GM13977 (cell line): ENCODE measurements at regions not wholly inside any gene's neighbourhood (a gene's known extent, or its start where the extent isn't known, plus 50 kb on each side); places are given as distances from the start of the nearest gene placed in this dataset.

Source experiments
- DNase-seq: peaks from one replicate; pipeline ENCODE4 v3.0.0; 2012; ENCODE audit warnings: low spot score
- in situ Hi-C: fragments of 300-500 bp; cut with MboI; formaldehyde crosslinking; loops from one replicate; pipeline ENCODE4 v1.12.0; 2022; ENCODE audit warnings: low sequenced_read_pairs, low pct_unique_long_range_greater_than_20kb, mixed read lengths, inconsistent platforms; ENCODE audit not compliant: unreplicated experiment
- TF ChIP-seq, protein P1 (sequence below): IDR thresholded peaks from 2 replicates; pipeline ENCODE4 v1.5.1; 2012; ENCODE audit warnings: mild to moderate bottlenecking, control low read depth; ENCODE audit not compliant: insufficient read depth; ENCODE audit errors: extremely low read depth, missing control alignments

DNA sequence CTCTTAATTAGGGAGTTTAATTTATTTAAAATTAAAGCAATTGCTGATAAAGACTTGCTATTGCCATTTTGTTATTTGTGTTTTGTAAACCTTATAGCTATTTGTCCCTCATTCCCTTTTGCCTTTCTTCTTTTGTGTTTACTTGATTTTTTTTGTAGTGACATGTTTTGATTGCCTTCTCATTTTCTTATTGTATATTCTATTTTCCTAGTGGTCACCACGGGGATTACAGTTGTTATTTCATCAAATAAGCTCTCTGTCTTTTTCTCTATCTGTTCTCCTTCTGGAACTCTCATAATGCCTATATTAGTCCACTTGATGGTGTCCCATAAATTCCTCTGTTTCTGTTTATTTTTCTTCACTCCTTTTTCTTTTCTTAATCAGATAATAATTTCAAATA lies 64.4 kb upstream of the FRY start:
- in situ Hi-C loops, result no loop called here
- no peak for DNase-seq
- TF ChIP-seq, protein P1, sequence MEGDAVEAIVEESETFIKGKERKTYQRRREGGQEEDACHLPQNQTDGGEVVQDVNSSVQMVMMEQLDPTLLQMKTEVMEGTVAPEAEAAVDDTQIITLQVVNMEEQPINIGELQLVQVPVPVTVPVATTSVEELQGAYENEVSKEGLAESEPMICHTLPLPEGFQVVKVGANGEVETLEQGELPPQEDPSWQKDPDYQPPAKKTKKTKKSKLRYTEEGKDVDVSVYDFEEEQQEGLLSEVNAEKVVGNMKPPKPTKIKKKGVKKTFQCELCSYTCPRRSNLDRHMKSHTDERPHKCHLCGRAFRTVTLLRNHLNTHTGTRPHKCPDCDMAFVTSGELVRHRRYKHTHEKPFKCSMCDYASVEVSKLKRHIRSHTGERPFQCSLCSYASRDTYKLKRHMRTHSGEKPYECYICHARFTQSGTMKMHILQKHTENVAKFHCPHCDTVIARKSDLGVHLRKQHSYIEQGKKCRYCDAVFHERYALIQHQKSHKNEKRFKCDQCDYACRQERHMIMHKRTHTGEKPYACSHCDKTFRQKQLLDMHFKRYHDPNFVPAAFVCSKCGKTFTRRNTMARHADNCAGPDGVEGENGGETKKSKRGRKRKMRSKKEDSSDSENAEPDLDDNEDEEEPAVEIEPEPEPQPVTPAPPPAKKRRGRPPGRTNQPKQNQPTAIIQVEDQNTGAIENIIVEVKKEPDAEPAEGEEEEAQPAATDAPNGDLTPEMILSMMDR, result no peak

DNA sequence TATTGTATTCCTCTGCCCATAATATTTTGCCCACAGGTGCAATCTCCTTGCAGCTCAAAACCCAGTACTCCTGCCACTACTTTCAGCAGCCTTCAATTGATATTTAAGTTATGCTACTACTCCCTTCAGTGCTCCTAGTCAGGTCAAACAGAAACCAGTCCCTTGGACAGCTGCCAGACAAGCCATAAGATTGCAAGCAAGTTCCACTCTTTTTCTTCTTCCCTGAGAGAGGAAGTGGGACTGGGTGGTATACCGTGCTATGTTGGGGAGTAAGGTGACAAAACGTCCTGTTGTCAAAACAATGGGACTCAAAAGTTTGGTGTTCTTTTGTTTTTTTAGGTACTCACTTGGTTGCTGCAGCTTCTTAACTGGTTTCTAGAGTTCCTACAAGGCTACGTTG lies 63.1 kb upstream of the FRY start:
- in situ Hi-C loops, result no loop called here
- TF ChIP-seq, protein P1, result no peak
- DNase-seq, result no peak

DNA sequence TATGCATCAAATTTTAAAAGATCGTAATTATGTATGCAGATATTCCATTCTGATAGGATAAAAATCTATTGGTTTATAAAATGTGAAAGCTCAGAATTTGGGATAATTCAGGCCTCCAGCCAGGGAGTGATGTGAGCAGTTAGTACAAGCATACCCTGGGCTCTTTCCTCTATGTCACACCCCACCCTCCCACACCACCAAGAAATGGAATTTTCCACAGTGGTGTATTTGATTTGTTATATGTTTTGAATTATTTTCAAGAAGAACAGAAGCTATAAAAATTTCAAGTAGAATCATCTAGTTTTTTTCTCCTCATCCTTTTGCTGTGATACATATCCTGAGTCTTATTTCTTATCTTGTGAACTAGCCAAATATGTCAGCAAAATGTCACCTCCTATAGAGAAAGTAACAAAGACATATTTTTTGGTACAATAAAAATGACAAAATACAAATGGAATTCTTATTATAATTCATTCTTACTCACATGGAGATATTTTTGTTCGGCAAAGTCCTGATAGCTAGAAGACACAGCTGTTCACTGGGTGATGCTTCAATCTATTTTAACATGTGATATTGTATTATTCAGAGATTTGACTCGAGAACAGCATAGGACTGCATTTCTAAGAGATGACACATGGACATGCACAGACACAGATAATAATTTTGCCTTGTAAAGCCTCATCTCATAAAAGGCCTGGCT lies 61.2 kb upstream of the FRY start:
- DNase-seq, result no peak
- TF ChIP-seq, protein P1, result no peak
- in situ Hi-C loops, result no loop called here

DNA sequence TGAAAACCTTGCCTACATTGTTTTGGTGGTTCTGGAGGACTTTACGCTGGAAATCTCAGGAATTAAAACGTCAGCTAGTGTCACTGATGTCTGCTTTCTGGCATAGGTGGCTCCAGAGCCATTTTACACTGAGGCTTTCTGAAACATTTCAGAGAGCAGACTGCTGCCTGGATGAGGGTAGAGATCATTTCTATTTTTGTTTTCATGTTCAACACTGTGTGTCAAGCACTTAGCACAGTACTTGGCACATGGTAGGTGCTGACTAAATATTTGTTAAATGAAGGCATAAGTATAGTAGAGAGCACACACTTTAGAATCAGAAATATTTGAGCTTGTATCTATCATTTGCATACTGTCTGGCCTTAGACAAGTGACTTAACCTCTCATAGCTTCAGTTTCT lies 59.1 kb upstream of the FRY start:
- in situ Hi-C loops, result no loop called here
- TF ChIP-seq, protein P1, result no peak
- DNase-seq, result no peak

DNA sequence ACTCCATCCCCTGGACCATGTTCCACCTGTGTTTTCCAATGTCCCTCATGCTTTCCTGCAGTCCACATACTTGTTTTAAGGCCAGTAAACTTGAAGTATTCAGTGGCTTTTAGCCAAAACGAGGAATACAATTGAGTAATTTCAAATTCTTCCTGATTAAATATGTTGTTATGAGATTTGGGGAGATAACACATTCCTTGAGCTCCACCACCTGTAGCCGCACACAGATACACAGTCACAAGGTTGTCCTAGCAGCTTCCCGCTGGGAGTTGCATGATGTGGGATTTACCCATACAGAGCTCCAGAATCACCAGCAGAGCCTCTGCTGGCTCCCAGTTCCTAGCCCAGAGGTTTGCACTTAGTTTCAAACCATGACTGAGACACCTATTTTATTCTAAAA lies 53.6 kb upstream of the FRY start:
- TF ChIP-seq, protein P1, result no peak
- in situ Hi-C loops, result no loop called here
- no peak for DNase-seq

DNA sequence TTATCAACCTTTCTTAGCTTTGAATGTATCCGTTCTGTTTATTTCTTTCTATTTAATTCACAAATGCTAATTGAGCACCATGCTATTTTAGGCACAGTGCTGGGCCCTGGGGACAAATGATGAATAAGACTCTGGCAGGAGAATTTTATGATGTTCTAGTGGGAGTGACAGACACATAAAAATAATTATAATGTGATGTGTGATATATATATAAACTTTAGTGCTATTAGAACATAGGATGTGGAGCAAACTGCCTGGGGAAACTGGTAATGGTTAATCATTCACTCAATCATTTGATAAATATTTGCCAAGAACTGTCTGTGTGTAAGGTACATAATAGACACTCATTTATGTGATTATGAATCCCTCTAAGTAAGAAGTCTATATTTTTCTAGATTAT lies 50.7 kb upstream of the FRY start:
- no peak for DNase-seq
- TF ChIP-seq, protein P1, result no peak
- in situ Hi-C loops, result no loop called here
